B cell (primary cell): ENCODE measurements at regions not wholly inside any gene's neighbourhood (a gene's known extent, or its start where the extent isn't known, plus 50 kb on each side); places are given as distances from the start of the nearest gene placed in this dataset.

Source experiments
- EZH2 ChIP-seq: IDR thresholded peaks from 2 replicates; pipeline ENCODE4 v1.6.1; 2012; ENCODE audit warnings: borderline replicate concordance, low read depth, mild to moderate bottlenecking, moderate library complexity, low read length; ENCODE audit not compliant: insufficient read depth, poor library complexity, severe bottlenecking
- TF ChIP-seq, protein P1 (sequence below): fragments of 200-600 bp; IDR thresholded peaks from one replicate; pipeline ENCODE4 v1.8.0; 2022; ENCODE audit warnings: antibody characterized with exemption, mild to moderate bottlenecking

DNA sequence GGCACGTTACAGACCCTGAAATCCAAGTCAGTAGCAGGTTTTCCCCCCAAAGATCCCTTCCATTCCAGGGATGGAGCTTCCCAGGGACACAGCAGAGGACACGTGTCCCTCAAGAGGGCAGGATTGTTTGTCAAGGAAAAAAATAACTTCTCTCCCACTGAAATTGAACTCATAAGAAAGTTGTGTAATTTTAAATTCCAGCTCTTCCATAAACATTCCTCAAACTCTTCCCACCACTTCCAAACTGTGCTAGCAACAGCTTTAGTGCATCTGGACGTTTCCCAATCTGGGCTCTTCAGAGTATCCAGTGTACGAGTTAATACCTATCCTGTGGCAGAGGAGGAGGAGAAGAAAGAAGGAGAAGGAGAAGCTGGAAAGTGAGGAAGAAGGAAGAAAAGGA lies 79.6 kb downstream of the PSMG1 start:
- TF ChIP-seq, protein P1, sequence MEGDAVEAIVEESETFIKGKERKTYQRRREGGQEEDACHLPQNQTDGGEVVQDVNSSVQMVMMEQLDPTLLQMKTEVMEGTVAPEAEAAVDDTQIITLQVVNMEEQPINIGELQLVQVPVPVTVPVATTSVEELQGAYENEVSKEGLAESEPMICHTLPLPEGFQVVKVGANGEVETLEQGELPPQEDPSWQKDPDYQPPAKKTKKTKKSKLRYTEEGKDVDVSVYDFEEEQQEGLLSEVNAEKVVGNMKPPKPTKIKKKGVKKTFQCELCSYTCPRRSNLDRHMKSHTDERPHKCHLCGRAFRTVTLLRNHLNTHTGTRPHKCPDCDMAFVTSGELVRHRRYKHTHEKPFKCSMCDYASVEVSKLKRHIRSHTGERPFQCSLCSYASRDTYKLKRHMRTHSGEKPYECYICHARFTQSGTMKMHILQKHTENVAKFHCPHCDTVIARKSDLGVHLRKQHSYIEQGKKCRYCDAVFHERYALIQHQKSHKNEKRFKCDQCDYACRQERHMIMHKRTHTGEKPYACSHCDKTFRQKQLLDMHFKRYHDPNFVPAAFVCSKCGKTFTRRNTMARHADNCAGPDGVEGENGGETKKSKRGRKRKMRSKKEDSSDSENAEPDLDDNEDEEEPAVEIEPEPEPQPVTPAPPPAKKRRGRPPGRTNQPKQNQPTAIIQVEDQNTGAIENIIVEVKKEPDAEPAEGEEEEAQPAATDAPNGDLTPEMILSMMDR: no peak
- TF ChIP-seq EZH2: no peak
